ENCODE measurements at regions not wholly inside any gene's neighbourhood (a gene's known extent, or its start where the extent isn't known, plus 50 kb on each side); places are given as distances from the start of the nearest gene placed in this dataset.

GRCh38 chr11:103530257-103530656 is 421.0 kb downstream of the DYNC2H1 start:
- TF ChIP-seq CTCF (IDR thresholded peaks at IDR 0.05; ENCODE audit: poor library complexity, severe bottlenecking) = no peak
- TF ChIP-seq SMC3 (conservative IDR thresholded peaks at IDR 0.05; ENCODE audit: poor library complexity) = no peak
- TF ChIP-seq POLR2AphosphoS5 (IDR thresholded peaks at IDR 0.05) = no peak
- TF ChIP-seq MXI1 (conservative IDR thresholded peaks at IDR 0.05; ENCODE audit: poor library complexity, severe bottlenecking) = no peak
- no peak for TF ChIP-seq RAD21 (conservative IDR thresholded peaks at IDR 0.05)
- no peak for TF ChIP-seq EP300 (conservative IDR thresholded peaks at IDR 0.05; ENCODE audit: poor library complexity, severe bottlenecking)
